ENCODE measurements at regions not wholly inside any gene's neighbourhood (a gene's known extent, or its start where the extent isn't known, plus 50 kb on each side); places are given as distances from the start of the nearest gene placed in this dataset.

DNA sequence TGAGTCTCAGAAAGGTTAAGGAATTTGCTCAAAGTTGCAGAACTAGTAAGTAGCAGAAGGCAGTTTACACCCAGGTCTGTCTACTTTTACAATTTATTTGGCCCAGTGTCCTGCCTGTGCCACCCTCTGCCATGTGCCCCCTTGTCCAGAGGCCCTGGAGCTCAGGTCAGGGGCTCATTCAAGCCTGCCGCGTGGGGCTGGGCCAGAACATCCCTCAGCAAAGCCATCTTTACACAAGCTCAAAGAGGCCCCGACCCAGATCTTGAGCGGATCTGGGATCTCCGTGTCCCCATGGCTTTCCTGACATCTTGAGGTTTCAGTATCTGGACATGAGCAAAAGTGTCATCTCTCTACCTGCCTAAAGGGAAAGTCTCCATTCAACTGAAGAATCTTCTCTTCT lies 76.4 kb upstream of the VSTM2B start (continued):
- no peak for TF ChIP-seq KDM4A (IDR thresholded peaks at IDR 0.05; ENCODE audit: low read depth, low read length, severe bottlenecking)
- TF ChIP-seq, protein P1, sequence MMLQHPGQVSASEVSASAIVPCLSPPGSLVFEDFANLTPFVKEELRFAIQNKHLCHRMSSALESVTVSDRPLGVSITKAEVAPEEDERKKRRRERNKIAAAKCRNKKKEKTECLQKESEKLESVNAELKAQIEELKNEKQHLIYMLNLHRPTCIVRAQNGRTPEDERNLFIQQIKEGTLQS (IDR thresholded peaks at IDR 0.05; ENCODE audit: insufficient read depth, low read depth, low read length), result no peak
